Panc1 (cell line): ENCODE measurements at regions not wholly inside any gene's neighbourhood (a gene's known extent, or its start where the extent isn't known, plus 50 kb on each side); places are given as distances from the start of the nearest gene placed in this dataset.

Experiments used
- ATAC-seq: fragments of 200-7000 bp; cut with Tn5 transposase; 2 replicates; pipeline ENCODE4 v1.9.1; 2020; ENCODE audit warnings: mild to moderate bottlenecking, moderate library complexity
- BruUV-seq: library from RNA; stranded (reverse); fragments of 400-500 nt; replicated peaks from 2 replicates; lab custom pipeline; 2021; lab: Mats Ljungman, UMichigan
- CTCF ChIA-PET: fragments of 300-600 bp; sonication (Branson Sonifier 250); formaldehyde crosslinking; loops from one replicate; lab custom pipeline; 2022; ENCODE audit warnings: antibody characterized with exemption; lab: Charles Lee
- POLR2A ChIA-PET: fragments of 300-600 bp; sonication (Branson Sonifier 250); formaldehyde crosslinking; loops from one replicate; lab custom pipeline; 2022; ENCODE audit warnings: antibody characterized with exemption; lab: Charles Lee
- DNase-seq: peaks from one replicate; pipeline ENCODE4 v3.0.0-alpha.2; 2010; ENCODE audit warnings: low read depth, low spot score
- H3K27ac ChIP-seq: 2 replicates; pipeline ENCODE4 v1.5.1; 2011; ENCODE audit warnings: mild to moderate bottlenecking, low read length, inconsistent platforms
- H3K27me3 ChIP-seq: fragments of 200-500 bp; sonication (Bioruptor generic); 2 replicates; pipeline ENCODE4 v1.6.0; 2014; ENCODE audit warnings: low read length, inconsistent platforms; ENCODE audit not compliant: control insufficient read depth, insufficient read depth
- H3K36me3 ChIP-seq: fragments of 200-500 bp; sonication (Bioruptor generic); 2 replicates; pipeline ENCODE4 v1.5.1; 2014; ENCODE audit warnings: inconsistent platforms, mild to moderate bottlenecking, low read length, moderate library complexity; ENCODE audit not compliant: control insufficient read depth, insufficient read depth
- H3K4me1 ChIP-seq: 2 replicates; pipeline ENCODE4 v1.5.1; 2011; ENCODE audit warnings: inconsistent platforms, mild to moderate bottlenecking, low read length, moderate library complexity; ENCODE audit not compliant: control insufficient read depth, insufficient read depth
- H3K4me3 ChIP-seq, 2 experiments: 2 replicates each; pipeline ENCODE4 v1.5.1; 2011 to 2012; ENCODE audit warnings: low read depth in 2 of 2, low read length in 2 of 2, mild to moderate bottlenecking in 2 of 2, inconsistent platforms in 1 of 2, moderate library complexity in 1 of 2
- H3K9me3 ChIP-seq: fragments of 200-500 bp; sonication (Bioruptor generic); 2 replicates; pipeline ENCODE4 v1.5.1; 2014; ENCODE audit warnings: low read depth, mild to moderate bottlenecking, inconsistent platforms, low read length, moderate library complexity; ENCODE audit not compliant: control insufficient read depth, insufficient read depth
- POLR2AphosphoS5 ChIP-seq: IDR thresholded peaks from 2 replicates; pipeline ENCODE4 v1.6.1; 2012; ENCODE audit warnings: mild to moderate bottlenecking, low read depth, low read length, moderate library complexity
- SIN3A ChIP-seq: IDR thresholded peaks from 2 replicates; pipeline ENCODE4 v1.6.1; 2012; ENCODE audit warnings: low read depth, mild to moderate bottlenecking, low read length, moderate library complexity, borderline replicate concordance; ENCODE audit not compliant: insufficient read depth
- TCF7L2 ChIP-seq: IDR thresholded peaks from 2 replicates; pipeline ENCODE4 v1.6.1; 2011; ENCODE audit warnings: mild to moderate bottlenecking, low read depth, low read length, inconsistent platforms
- in situ Hi-C: cut with HindIII; loops from 2 replicates; pipeline ENCODE4 v1.10.0; 2016; ENCODE audit warnings: low sequenced_read_pairs, low pct_unique_long_range_greater_than_20kb
- intact Hi-C: fragments of 100-400 bp; cut with micrococcal nuclease; formaldehyde crosslinking; loops from one replicate; pipeline ENCODE4 v1.10.0; 2022; ENCODE audit not compliant: unreplicated experiment
- TF ChIP-seq, protein P1 (sequence below), 2 experiments: IDR thresholded peaks; 2 replicates each; pipeline ENCODE4 v1.6.1; 2011 to 2012; ENCODE audit warnings: low read depth in 2 of 2, control low read depth in 1 of 2, low read length in 1 of 2, mild to moderate bottlenecking in 1 of 2, moderate library complexity in 1 of 2; ENCODE audit not compliant: insufficient read depth in 1 of 2
- TF ChIP-seq, protein P2 (sequence below): fragments of 450-650 bp; IDR thresholded peaks from 2 replicates; pipeline ENCODE4 v1.5.1; 2017; ENCODE audit warnings: mild to moderate bottlenecking

DNA sequence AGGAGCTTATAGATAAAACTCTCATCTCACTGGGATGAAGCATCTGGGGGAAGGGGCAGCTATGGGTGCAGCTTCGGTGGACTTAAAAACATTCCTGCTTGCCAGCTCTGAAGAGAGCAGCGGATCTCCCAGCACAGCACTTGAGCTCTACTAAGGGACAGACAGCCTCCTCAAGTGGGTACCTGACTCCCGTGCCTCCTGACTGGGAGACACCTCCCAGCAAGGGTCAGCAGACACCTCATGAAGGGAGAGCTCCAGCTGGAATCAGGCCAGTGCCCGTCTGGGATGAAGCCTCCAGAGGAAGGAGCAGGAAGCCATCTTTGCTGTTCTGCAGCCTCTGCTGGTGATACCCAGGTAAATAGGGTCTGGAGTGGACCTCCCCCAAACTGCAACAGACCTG lies 345.2 kb upstream of the SYT1 start:
- CTCF ChIA-PET = no interaction called here
- no TSS peak for BruUV-seq
- Histone ChIP-seq H3K4me1 (no peaks in the 10 kb centered on the region), H3K27ac (no peak overlapping the region), H3K9me3 (no peaks in the 10 kb centered on the region; the same call in 1 of the 2 replicates), H3K27me3 (no peaks in the 10 kb centered on the region), H3K36me3 (no peaks in the 10 kb centered on the region), H3K4me3 (no peak overlapping the region)
- intact Hi-C loops (no loop called here), in situ Hi-C loops (no loop called here)
- POLR2A ChIA-PET = no interaction called here
- TF ChIP-seq POLR2AphosphoS5 = no peak
- TF ChIP-seq TCF7L2 = no peak
- TF ChIP-seq, protein P1, sequence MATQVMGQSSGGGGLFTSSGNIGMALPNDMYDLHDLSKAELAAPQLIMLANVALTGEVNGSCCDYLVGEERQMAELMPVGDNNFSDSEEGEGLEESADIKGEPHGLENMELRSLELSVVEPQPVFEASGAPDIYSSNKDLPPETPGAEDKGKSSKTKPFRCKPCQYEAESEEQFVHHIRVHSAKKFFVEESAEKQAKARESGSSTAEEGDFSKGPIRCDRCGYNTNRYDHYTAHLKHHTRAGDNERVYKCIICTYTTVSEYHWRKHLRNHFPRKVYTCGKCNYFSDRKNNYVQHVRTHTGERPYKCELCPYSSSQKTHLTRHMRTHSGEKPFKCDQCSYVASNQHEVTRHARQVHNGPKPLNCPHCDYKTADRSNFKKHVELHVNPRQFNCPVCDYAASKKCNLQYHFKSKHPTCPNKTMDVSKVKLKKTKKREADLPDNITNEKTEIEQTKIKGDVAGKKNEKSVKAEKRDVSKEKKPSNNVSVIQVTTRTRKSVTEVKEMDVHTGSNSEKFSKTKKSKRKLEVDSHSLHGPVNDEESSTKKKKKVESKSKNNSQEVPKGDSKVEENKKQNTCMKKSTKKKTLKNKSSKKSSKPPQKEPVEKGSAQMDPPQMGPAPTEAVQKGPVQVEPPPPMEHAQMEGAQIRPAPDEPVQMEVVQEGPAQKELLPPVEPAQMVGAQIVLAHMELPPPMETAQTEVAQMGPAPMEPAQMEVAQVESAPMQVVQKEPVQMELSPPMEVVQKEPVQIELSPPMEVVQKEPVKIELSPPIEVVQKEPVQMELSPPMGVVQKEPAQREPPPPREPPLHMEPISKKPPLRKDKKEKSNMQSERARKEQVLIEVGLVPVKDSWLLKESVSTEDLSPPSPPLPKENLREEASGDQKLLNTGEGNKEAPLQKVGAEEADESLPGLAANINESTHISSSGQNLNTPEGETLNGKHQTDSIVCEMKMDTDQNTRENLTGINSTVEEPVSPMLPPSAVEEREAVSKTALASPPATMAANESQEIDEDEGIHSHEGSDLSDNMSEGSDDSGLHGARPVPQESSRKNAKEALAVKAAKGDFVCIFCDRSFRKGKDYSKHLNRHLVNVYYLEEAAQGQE (IDR thresholded peaks at IDR 0.05; ENCODE audit: insufficient read depth in 1 of 2, low read depth in 2 of 2, low read length in 1 of 2) = no peak
- TF ChIP-seq, protein P2, sequence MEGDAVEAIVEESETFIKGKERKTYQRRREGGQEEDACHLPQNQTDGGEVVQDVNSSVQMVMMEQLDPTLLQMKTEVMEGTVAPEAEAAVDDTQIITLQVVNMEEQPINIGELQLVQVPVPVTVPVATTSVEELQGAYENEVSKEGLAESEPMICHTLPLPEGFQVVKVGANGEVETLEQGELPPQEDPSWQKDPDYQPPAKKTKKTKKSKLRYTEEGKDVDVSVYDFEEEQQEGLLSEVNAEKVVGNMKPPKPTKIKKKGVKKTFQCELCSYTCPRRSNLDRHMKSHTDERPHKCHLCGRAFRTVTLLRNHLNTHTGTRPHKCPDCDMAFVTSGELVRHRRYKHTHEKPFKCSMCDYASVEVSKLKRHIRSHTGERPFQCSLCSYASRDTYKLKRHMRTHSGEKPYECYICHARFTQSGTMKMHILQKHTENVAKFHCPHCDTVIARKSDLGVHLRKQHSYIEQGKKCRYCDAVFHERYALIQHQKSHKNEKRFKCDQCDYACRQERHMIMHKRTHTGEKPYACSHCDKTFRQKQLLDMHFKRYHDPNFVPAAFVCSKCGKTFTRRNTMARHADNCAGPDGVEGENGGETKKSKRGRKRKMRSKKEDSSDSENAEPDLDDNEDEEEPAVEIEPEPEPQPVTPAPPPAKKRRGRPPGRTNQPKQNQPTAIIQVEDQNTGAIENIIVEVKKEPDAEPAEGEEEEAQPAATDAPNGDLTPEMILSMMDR = no peak
- no peak for TF ChIP-seq SIN3A
- DNase-seq = no peak
- no peak for ATAC-seq

DNA sequence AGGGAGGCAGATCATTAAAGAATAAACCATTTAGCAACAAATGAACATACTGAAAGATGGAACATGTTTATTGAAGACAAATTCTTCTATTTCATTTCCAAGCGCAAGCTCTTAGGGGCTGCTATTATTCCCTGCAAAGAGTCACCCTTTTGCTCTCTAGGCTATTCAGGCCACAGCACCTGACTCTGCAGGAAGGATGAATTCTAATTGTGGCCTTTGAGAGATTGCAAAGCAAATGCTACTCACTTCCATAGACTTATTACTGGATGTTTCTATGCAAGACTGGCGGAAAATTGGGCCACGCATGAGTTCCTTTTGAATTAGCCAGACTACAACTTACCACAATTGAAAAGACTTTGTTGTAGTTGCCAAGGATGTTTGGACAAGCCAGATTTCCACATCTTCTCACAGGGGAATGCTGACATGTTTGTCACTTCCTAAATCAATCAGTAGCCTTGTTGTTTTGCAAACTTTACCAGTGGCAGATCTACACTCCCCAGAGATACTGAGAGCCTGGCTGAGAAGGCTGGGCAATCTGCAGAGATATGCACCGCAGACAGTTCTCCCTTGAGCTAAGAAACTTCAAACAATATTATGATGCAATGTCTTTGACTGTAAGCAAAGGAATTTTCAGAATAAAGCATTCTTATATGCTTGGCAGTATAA lies 334.3 kb upstream of the SYT1 start:
- Histone ChIP-seq H3K4me1 (no peaks in the 10 kb centered on the region), H3K36me3 (no peaks in the 10 kb centered on the region), H3K27me3 (no peaks in the 10 kb centered on the region; the same call in 1 of the 2 replicates), H3K4me3 (no peak overlapping the region), H3K27ac (no peak overlapping the region), H3K9me3 (no peaks in the 10 kb centered on the region)
- ATAC-seq (no peak), DNase-seq (no peak)
- CTCF ChIA-PET = no interaction called here
- intact Hi-C loops = no loop called here
- POLR2A ChIA-PET = no interaction called here
- in situ Hi-C loops = no loop called here
- no TSS peak for BruUV-seq
- TF ChIP-seq TCF7L2 = no peak
- no peak for TF ChIP-seq SIN3A
- no peak for TF ChIP-seq POLR2AphosphoS5

DNA sequence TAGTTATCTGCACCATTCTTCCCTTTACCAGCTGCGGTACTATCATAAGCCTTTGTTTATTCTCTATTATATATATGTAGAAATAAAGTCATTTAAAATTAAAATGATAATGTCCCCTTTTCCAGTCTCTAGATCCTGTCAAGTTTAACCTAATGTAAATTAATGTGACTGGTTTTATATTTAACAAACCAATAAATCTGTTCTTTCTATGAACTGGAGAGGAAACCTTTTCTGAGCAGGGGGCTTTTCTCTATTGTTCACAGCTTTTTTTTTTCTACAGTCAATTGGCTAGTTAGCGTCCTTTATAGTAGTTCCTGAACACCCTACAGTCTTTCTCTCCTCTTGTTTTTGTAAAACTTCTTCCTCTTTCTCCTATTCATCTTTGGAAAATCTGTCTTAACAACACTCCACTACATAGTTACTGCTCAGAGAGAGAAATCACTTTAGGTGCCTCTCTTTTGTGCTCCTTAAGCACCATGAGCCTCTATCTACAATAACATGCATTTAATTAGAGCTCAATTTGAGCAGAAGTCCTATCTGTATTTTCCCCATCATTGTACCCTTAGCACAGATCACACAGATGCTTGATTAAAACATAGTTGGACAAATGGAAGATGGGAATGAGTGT lies 332.6 kb upstream of the SYT1 start:
- Histone ChIP-seq H3K9me3 (no peaks in the 10 kb centered on the region), H3K36me3 (no peaks in the 10 kb centered on the region), H3K27me3 (no peaks in the 10 kb centered on the region; the same call in 1 of the 2 replicates), H3K27ac (no peak overlapping the region), H3K4me3 (no peak overlapping the region), H3K4me1 (no peaks in the 10 kb centered on the region)
- DNase-seq = no peak
- in situ Hi-C loops = no loop called here
- intact Hi-C loops = no loop called here
- no TSS peak for BruUV-seq
- ATAC-seq = no peak
- CTCF ChIA-PET = interaction anchor here (0.7 kb wide), 1 partner anchor 14 kb away, joined by 4 read pairs; no protein-coding TSS in a partner anchor
- TF ChIP-seq TCF7L2 (no peak), POLR2AphosphoS5 (no peak), SIN3A (no peak)
- TF ChIP-seq, protein P2 = no peak
- TF ChIP-seq, protein P1 (IDR thresholded peaks at IDR 0.05; ENCODE audit: insufficient read depth in 1 of 2, low read depth in 2 of 2, low read length in 1 of 2) = no peak
- POLR2A ChIA-PET = no interaction called here
